ENCODE measurements at regions not wholly inside any gene's neighbourhood (a gene's known extent, or its start where the extent isn't known, plus 50 kb on each side); places are given as distances from the start of the nearest gene placed in this dataset.
A peak's percentile ranks its signal among the peaks of the same experiment; 100 is the strongest.

GRCh38 chr5:144684899-144685298, 514.2 kb downstream of the KCTD16 start:
- TF ChIP-seq SNAI2 (CRISPR knock-in tag; IDR thresholded peaks at IDR 0.05) (no peak), PPARA (CRISPR knock-in tag; IDR thresholded peaks at IDR 0.05; ENCODE audit: borderline replicate concordance) (no peak), GLIS3 (CRISPR knock-in tag; IDR thresholded peaks at IDR 0.05) (no peak), ZFP3 (CRISPR knock-in tag; IDR thresholded peaks at IDR 0.05) (no peak)
- ATAC-seq = no peak

GRCh38 chr5:144680711-144681110, 510.0 kb downstream of the KCTD16 start:
- TF ChIP-seq CSDC2 (CRISPR knock-in tag; IDR thresholded peaks at IDR 0.05) = no peak
- no peak for TF ChIP-seq OSR1 (CRISPR knock-in tag; IDR thresholded peaks at IDR 0.05)
- TF ChIP-seq ISL1 (CRISPR knock-in tag; IDR thresholded peaks at IDR 0.05) = peak; percentile 55
- no peak for TF ChIP-seq ZNF70 (CRISPR knock-in tag; IDR thresholded peaks at IDR 0.05)
- no peak for TF ChIP-seq ZC3H10 (CRISPR knock-in tag; IDR thresholded peaks at IDR 0.05)
- no peak for ATAC-seq

DNA sequence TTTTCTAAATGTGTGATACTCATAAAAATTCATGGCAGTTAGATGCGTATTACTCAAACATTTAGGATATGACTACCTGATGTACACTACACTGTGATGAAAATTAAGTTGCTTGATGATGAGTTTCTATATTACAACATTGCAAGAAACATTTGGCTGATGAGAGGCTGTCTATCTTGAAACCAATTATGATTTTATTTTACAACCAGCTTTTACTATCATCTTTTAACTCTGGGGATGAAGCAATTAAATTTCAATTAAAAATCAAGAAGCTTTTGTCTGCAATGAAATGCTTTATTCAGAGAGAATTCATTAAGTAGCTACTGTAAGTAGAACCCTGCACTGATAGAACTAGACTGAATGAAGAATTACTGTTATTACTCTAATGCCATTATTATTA, 500.4 kb downstream of the KCTD16 start:
- TF ChIP-seq ZNF565 (CRISPR knock-in tag; conservative IDR thresholded peaks at IDR 0.05; ENCODE audit: low read depth) (no peak), ZNF70 (CRISPR knock-in tag; IDR thresholded peaks at IDR 0.05) (no peak), CSDC2 (CRISPR knock-in tag; IDR thresholded peaks at IDR 0.05) (no peak), SNAI2 (CRISPR knock-in tag; IDR thresholded peaks at IDR 0.05) (no peak), TOX (CRISPR knock-in tag; IDR thresholded peaks at IDR 0.05; ENCODE audit: borderline replicate concordance) (no peak), PPARA (CRISPR knock-in tag; IDR thresholded peaks at IDR 0.05; ENCODE audit: borderline replicate concordance) (no peak), ZFP3 (CRISPR knock-in tag; IDR thresholded peaks at IDR 0.05) (no peak)
- TF ChIP-seq, protein P1, sequence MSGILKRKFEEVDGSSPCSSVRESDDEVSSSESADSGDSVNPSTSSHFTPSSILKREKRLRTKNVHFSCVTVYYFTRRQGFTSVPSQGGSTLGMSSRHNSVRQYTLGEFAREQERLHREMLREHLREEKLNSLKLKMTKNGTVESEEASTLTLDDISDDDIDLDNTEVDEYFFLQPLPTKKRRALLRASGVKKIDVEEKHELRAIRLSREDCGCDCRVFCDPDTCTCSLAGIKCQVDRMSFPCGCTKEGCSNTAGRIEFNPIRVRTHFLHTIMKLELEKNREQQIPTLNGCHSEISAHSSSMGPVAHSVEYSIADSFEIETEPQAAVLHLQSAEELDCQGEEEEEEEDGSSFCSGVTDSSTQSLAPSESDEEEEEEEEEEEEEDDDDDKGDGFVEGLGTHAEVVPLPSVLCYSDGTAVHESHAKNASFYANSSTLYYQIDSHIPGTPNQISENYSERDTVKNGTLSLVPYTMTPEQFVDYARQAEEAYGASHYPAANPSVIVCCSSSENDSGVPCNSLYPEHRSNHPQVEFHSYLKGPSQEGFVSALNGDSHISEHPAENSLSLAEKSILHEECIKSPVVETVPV (CRISPR knock-in tag; IDR thresholded peaks at IDR 0.05) = no peak
- TF ChIP-seq, protein P2, sequence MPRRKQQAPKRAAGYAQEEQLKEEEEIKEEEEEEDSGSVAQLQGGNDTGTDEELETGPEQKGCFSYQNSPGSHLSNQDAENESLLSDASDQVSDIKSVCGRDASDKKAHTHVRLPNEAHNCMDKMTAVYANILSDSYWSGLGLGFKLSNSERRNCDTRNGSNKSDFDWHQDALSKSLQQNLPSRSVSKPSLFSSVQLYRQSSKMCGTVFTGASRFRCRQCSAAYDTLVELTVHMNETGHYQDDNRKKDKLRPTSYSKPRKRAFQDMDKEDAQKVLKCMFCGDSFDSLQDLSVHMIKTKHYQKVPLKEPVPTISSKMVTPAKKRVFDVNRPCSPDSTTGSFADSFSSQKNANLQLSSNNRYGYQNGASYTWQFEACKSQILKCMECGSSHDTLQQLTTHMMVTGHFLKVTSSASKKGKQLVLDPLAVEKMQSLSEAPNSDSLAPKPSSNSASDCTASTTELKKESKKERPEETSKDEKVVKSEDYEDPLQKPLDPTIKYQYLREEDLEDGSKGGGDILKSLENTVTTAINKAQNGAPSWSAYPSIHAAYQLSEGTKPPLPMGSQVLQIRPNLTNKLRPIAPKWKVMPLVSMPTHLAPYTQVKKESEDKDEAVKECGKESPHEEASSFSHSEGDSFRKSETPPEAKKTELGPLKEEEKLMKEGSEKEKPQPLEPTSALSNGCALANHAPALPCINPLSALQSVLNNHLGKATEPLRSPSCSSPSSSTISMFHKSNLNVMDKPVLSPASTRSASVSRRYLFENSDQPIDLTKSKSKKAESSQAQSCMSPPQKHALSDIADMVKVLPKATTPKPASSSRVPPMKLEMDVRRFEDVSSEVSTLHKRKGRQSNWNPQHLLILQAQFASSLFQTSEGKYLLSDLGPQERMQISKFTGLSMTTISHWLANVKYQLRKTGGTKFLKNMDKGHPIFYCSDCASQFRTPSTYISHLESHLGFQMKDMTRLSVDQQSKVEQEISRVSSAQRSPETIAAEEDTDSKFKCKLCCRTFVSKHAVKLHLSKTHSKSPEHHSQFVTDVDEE (CRISPR knock-in tag; IDR thresholded peaks at IDR 0.05) = no peak
- ATAC-seq = no peak

DNA sequence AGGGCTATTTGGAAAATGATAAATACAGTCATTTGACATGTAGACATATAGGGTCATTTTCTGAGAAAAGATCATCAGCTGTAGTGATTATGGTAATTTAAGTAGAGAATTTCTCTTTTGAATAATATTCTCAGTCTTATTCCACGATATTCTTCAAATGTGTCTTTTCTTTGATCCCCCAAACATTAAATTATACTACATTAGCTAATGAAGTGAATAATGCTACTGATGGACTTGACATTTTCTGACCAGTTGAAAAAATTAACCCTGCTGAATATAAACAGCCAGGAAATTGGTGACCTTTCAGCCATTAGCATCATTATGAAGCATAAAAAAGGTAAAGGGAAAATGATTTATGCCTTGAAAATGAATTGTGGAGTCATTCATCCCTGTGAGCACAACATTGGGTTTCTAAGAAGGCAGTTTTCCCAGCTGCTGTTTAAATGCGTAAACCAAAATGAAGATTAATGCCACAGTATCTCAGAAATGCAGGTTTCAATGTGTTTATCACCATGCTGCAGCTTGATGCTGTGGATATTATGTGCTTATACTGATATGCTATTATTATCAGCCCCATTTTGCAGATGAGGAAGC, 489.1 kb downstream of the KCTD16 start:
- TF ChIP-seq ARNTL (CRISPR knock-in tag; IDR thresholded peaks at IDR 0.05; ENCODE audit: borderline replicate concordance, low read depth) = no peak
- TF ChIP-seq PPARA (CRISPR knock-in tag; IDR thresholded peaks at IDR 0.05; ENCODE audit: borderline replicate concordance) = no peak
- TF ChIP-seq OSR1 (CRISPR knock-in tag; IDR thresholded peaks at IDR 0.05) = no peak
- no peak for TF ChIP-seq ZNF8 (CRISPR knock-in tag; IDR thresholded peaks at IDR 0.05)
- no peak for TF ChIP-seq SNAI2 (CRISPR knock-in tag; IDR thresholded peaks at IDR 0.05)
- no peak for TF ChIP-seq RARB (CRISPR knock-in tag; IDR thresholded peaks at IDR 0.05)
- TF ChIP-seq ZNF565 (CRISPR knock-in tag; conservative IDR thresholded peaks at IDR 0.05; ENCODE audit: low read depth) = no peak
- no peak for TF ChIP-seq BACH2 (CRISPR knock-in tag; IDR thresholded peaks at IDR 0.05; ENCODE audit: borderline replicate concordance)
- TF ChIP-seq, protein P3, sequence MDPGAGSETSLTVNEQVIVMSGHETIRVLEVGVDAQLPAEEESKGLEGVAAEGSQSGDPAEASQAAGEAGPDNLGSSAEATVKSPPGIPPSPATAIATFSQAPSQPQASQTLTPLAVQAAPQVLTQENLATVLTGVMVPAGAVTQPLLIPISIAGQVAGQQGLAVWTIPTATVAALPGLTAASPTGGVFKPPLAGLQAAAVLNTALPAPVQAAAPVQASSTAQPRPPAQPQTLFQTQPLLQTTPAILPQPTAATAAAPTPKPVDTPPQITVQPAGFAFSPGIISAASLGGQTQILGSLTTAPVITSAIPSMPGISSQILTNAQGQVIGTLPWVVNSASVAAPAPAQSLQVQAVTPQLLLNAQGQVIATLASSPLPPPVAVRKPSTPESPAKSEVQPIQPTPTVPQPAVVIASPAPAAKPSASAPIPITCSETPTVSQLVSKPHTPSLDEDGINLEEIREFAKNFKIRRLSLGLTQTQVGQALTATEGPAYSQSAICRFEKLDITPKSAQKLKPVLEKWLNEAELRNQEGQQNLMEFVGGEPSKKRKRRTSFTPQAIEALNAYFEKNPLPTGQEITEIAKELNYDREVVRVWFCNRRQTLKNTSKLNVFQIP (CRISPR knock-in tag; IDR thresholded peaks at IDR 0.05; ENCODE audit: borderline replicate concordance, low read depth) = no peak
- no peak for ATAC-seq

DNA sequence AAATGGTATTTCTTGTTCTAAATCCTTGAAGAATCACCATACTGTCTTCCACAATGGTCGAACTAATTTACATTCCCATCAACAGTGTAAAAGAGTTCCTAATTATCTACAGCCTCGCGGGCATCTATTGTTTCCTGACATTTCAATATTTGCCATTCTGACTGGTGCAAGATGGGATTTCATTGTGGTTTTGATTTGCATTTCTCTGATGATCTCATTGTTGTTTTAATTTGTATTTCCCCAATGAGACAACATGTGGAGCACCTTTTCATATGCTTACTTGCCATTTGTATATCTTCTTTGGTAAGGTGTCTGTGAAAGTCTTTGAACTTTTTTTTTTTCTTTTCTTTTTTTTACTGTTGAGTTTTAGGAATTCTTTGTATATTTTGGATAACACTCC, 473.6 kb downstream of the KCTD16 start:
- no peak for ATAC-seq
- TF ChIP-seq, protein P2 (CRISPR knock-in tag; IDR thresholded peaks at IDR 0.05) = no peak
- TF ChIP-seq ZNF565 (CRISPR knock-in tag; conservative IDR thresholded peaks at IDR 0.05; ENCODE audit: low read depth) (no peak), ZC3H10 (CRISPR knock-in tag; IDR thresholded peaks at IDR 0.05) (no peak), ARNTL (CRISPR knock-in tag; IDR thresholded peaks at IDR 0.05; ENCODE audit: borderline replicate concordance, low read depth) (no peak), RARB (CRISPR knock-in tag; IDR thresholded peaks at IDR 0.05) (no peak)
- TF ChIP-seq, protein P1 (CRISPR knock-in tag; IDR thresholded peaks at IDR 0.05) = no peak
- TF ChIP-seq, protein P4, sequence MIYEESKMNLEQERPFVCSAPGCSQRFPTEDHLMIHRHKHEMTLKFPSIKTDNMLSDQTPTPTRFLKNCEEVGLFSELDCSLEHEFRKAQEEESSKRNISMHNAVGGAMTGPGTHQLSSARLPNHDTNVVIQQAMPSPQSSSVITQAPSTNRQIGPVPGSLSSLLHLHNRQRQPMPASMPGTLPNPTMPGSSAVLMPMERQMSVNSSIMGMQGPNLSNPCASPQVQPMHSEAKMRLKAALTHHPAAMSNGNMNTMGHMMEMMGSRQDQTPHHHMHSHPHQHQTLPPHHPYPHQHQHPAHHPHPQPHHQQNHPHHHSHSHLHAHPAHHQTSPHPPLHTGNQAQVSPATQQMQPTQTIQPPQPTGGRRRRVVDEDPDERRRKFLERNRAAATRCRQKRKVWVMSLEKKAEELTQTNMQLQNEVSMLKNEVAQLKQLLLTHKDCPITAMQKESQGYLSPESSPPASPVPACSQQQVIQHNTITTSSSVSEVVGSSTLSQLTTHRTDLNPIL (CRISPR knock-in tag; IDR thresholded peaks at IDR 0.05; ENCODE audit: low read depth) = no peak
